Panc1 (cell line): ENCODE measurements at regions not wholly inside any gene's neighbourhood (a gene's known extent, or its start where the extent isn't known, plus 50 kb on each side); places are given as distances from the start of the nearest gene placed in this dataset.
"Not testable (repeated sequence)": the region's sequence is repeated elsewhere in the genome, so short reads cannot be mapped to it uniquely, and the experiment has no call there.

Experiments
- ATAC-seq: fragments of 200-7000 bp; cut with Tn5 transposase; 2 replicates; pipeline ENCODE4 v1.9.1; 2020; ENCODE audit warnings: mild to moderate bottlenecking, moderate library complexity
- BruUV-seq: library from RNA; stranded (reverse); fragments of 400-500 nt; replicated peaks from 2 replicates; lab custom pipeline; 2021; lab: Mats Ljungman, UMichigan
- CTCF ChIA-PET: fragments of 300-600 bp; sonication (Branson Sonifier 250); formaldehyde crosslinking; loops from one replicate; lab custom pipeline; 2022; ENCODE audit warnings: antibody characterized with exemption; lab: Charles Lee
- POLR2A ChIA-PET: fragments of 300-600 bp; sonication (Branson Sonifier 250); formaldehyde crosslinking; loops from one replicate; lab custom pipeline; 2022; ENCODE audit warnings: antibody characterized with exemption; lab: Charles Lee
- DNase-seq: peaks from one replicate; pipeline ENCODE4 v3.0.0-alpha.2; 2010; ENCODE audit warnings: low read depth, low spot score
- H3K27ac ChIP-seq: 2 replicates; pipeline ENCODE4 v1.5.1; 2011; ENCODE audit warnings: mild to moderate bottlenecking, low read length, inconsistent platforms
- H3K27me3 ChIP-seq: fragments of 200-500 bp; sonication (Bioruptor generic); 2 replicates; pipeline ENCODE4 v1.6.0; 2014; ENCODE audit warnings: low read length, inconsistent platforms; ENCODE audit not compliant: control insufficient read depth, insufficient read depth
- H3K36me3 ChIP-seq: fragments of 200-500 bp; sonication (Bioruptor generic); 2 replicates; pipeline ENCODE4 v1.5.1; 2014; ENCODE audit warnings: inconsistent platforms, mild to moderate bottlenecking, low read length, moderate library complexity; ENCODE audit not compliant: control insufficient read depth, insufficient read depth
- H3K4me1 ChIP-seq: 2 replicates; pipeline ENCODE4 v1.5.1; 2011; ENCODE audit warnings: inconsistent platforms, mild to moderate bottlenecking, low read length, moderate library complexity; ENCODE audit not compliant: control insufficient read depth, insufficient read depth
- H3K4me3 ChIP-seq, 2 experiments: 2 replicates each; pipeline ENCODE4 v1.5.1; 2011 to 2012; ENCODE audit warnings: low read depth in 2 of 2, low read length in 2 of 2, mild to moderate bottlenecking in 2 of 2, inconsistent platforms in 1 of 2, moderate library complexity in 1 of 2
- H3K9me3 ChIP-seq: fragments of 200-500 bp; sonication (Bioruptor generic); 2 replicates; pipeline ENCODE4 v1.5.1; 2014; ENCODE audit warnings: low read depth, mild to moderate bottlenecking, inconsistent platforms, low read length, moderate library complexity; ENCODE audit not compliant: control insufficient read depth, insufficient read depth
- CTCF ChIP-seq: fragments of 450-650 bp; IDR thresholded peaks from 2 replicates; pipeline ENCODE4 v1.5.1; 2017; ENCODE audit warnings: mild to moderate bottlenecking
- in situ Hi-C: cut with HindIII; loops from 2 replicates; pipeline ENCODE4 v1.10.0; 2016; ENCODE audit warnings: low sequenced_read_pairs, low pct_unique_long_range_greater_than_20kb
- intact Hi-C: fragments of 100-400 bp; cut with micrococcal nuclease; formaldehyde crosslinking; loops from one replicate; pipeline ENCODE4 v1.10.0; 2022; ENCODE audit not compliant: unreplicated experiment

GRCh38 chr7:6929588-6929987 lies 103.5 kb upstream of the CCZ1B start:
- H3K4me1 ChIP-seq, H3K27me3 ChIP-seq, H3K27ac ChIP-seq, DNase-seq, POLR2A ChIA-PET, ATAC-seq, BruUV-seq, in situ Hi-C loops, H3K36me3 ChIP-seq, H3K9me3 ChIP-seq, intact Hi-C loops, H3K4me3 ChIP-seq: not testable (repeated sequence)
- CTCF ChIA-PET = interaction anchor here (0.6 kb wide), 2 partner anchors 47 to 579 kb away, joined by 3 to 4 read pairs; no protein-coding TSS in a partner anchor

DNA sequence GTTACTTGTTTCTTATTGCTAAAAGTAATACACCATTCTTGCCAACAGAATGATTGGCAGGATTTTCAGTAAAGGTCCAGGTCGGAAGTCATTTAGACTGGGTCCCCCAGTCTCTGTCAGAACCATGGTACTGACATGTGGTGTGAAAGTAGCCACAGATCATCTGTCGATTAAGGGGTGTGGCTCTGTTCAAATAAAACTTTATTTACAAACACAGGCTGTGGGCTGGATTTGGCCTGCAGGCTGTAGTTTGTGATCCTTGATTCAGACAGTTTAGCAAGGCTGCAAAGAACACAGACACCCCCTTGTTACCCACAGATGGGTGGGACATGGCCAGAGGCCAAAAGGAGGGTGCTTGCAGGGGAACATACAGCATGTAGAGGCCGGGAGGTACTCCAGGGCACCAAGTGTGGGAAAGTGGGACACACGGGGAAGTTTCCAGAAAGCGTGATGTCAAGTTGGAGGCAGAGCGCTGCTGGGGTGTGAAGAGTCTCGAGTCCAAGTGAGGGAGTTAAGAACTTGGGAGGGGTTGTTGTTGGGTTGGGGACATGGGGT lies 104.1 kb upstream of the CCZ1B start:
- H3K27ac ChIP-seq, in situ Hi-C loops, POLR2A ChIA-PET, H3K36me3 ChIP-seq, H3K27me3 ChIP-seq, CTCF ChIA-PET, H3K4me3 ChIP-seq, H3K9me3 ChIP-seq, BruUV-seq, intact Hi-C loops, H3K4me1 ChIP-seq, ATAC-seq, DNase-seq: not testable (repeated sequence)

DNA sequence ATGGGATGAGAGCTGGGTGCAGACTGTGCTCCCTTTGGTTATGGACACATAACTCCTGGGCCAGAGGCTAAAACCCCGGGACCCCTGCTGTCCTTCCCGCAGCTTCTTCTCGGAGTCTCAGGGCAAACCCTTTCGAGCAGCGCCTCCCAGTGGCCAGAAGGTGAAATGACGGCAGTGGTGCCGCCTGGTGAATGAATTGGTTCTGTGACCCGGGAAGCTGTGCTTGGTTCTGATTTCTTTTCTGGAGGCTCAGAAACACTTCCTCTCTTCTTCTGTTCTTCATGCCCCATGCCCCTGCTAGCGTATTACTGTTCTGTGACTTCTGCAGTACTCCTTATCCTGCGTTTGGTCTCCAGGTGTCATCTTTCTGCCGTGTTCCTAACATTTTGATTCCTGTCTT lies 104.7 kb upstream of the CCZ1B start:
- in situ Hi-C loops, H3K27me3 ChIP-seq, H3K4me3 ChIP-seq, H3K4me1 ChIP-seq, CTCF ChIA-PET, ATAC-seq, intact Hi-C loops, BruUV-seq, H3K27ac ChIP-seq, POLR2A ChIA-PET, H3K9me3 ChIP-seq, H3K36me3 ChIP-seq: not testable (repeated sequence)
- TF ChIP-seq CTCF = peak; percentile 98
- DNase-seq = peak; percentile 5

DNA sequence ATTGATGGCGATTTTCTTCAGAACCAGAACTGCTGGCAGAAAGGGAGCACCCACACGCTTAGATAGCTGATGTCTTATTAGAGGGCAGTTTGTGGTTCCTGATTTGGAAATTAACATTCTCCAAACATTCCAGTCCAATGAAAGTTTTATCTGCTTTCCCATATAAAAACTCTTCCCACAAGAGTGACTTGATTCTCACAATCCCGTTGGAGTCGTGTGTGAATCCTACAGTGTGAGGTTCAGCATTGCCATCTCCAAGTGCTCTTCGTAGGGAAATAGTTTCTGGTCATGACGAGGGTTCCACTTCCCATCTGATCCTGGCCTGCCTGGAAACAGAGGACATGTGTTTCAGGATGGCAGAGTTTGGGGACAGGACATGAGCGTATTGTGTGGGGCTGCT lies 105.4 kb upstream of the CCZ1B start:
- intact Hi-C loops, in situ Hi-C loops, POLR2A ChIA-PET, H3K36me3 ChIP-seq, ATAC-seq, H3K4me3 ChIP-seq, H3K27me3 ChIP-seq, DNase-seq, H3K4me1 ChIP-seq, H3K9me3 ChIP-seq, BruUV-seq, H3K27ac ChIP-seq: not testable (repeated sequence)
- CTCF ChIA-PET = interaction anchor here (0.6 kb wide), 2 partner anchors 302 to 649 kb away, joined by 3 read pairs; no protein-coding TSS in a partner anchor

DNA sequence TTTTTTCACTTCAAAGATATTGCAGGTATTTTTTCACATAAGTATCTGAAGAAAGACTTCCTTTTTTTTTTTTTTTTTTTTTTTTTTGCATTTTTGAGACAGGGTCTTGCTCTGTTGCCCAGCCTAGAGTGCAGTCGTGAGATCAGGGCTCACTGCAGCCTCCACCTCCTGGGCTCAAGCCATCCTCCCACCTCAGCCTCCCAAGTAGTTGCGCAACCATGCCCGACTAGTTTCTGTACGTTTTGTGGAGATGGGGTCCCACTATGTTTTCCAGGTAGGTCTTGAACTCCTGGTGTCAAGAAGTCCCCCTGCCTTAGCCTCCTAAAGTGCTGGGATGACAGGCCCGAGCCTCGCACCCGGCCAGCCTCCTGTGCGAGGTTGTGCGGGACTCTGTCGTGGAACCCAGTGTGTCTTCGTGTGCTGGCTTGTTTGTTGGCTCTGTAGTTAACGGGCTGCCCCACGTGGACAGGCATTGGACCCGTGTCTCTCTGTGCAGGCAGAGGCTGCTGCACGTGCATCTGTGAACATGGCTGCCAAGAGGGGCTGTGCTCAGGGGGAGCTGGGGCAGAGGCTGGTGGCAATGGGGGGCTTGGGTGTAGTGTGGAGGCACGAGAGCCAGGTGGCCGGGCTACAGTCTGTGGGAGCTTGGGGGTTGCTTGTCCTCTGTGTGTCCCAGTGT lies 108.0 kb upstream of the CCZ1B start:
- DNase-seq, in situ Hi-C loops, BruUV-seq, H3K9me3 ChIP-seq, intact Hi-C loops, H3K27ac ChIP-seq, POLR2A ChIA-PET, ATAC-seq, H3K4me3 ChIP-seq, CTCF ChIA-PET, H3K36me3 ChIP-seq, H3K4me1 ChIP-seq, H3K27me3 ChIP-seq: not testable (repeated sequence)
